ENCODE measurements at regions not wholly inside any gene's neighbourhood (a gene's known extent, or its start where the extent isn't known, plus 50 kb on each side); places are given as distances from the start of the nearest gene placed in this dataset.
"Not testable (repeated sequence)": the region's sequence is repeated elsewhere in the genome, so short reads cannot be mapped to it uniquely, and the experiment has no call there.

DNA sequence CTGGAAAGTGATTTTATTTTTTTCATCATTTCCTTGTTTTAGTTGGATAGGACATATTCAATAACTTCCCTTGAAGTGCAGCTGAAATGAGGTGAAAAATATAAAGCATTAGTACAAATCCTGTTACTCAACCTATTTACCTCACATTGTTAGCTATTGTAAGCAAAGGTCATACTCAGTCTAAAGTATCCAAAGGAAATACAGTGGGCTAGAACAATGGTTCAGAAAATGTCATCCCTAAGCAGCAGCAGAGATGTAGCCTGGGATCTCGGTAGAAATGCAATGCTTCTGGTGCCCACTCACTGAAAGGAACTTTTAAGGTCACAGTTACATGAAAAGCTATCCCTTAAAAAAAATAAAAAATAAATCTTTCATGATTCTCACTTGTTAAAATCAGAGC is 300.6 kb downstream of the PPP4R3C start:
- TF ChIP-seq, protein P1, sequence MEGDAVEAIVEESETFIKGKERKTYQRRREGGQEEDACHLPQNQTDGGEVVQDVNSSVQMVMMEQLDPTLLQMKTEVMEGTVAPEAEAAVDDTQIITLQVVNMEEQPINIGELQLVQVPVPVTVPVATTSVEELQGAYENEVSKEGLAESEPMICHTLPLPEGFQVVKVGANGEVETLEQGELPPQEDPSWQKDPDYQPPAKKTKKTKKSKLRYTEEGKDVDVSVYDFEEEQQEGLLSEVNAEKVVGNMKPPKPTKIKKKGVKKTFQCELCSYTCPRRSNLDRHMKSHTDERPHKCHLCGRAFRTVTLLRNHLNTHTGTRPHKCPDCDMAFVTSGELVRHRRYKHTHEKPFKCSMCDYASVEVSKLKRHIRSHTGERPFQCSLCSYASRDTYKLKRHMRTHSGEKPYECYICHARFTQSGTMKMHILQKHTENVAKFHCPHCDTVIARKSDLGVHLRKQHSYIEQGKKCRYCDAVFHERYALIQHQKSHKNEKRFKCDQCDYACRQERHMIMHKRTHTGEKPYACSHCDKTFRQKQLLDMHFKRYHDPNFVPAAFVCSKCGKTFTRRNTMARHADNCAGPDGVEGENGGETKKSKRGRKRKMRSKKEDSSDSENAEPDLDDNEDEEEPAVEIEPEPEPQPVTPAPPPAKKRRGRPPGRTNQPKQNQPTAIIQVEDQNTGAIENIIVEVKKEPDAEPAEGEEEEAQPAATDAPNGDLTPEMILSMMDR (IDR thresholded peaks at IDR 0.05; ENCODE audit: insufficient read depth, missing control alignments): no peak
- DNase-seq (ENCODE audit: insufficient read length, low spot score): no peak
- no peak for FAIRE-seq

DNA sequence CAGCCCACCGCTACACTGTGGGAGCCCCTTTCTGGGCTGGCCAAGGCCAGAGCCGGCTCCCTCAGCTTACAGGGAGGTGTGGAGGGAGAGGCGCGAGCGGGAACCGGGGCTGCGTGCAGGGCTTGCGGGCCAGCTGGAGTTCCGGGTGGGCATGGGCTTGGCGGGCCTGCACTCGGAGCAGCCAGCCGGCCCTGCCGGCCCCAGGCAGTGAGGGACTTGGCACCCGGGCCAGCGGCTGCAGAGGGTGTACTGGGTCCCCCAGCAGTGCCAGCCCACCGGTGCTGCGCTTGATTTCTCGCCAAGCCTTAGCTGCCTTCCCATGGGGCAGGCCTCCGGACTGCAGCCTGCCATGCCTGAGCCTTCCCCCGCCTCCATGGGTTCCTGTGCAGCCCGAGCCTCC is 306.2 kb downstream of the PPP4R3C start:
- not testable (repeated sequence) for DNase-seq (ENCODE audit: insufficient read length, low spot score); FAIRE-seq

DNA sequence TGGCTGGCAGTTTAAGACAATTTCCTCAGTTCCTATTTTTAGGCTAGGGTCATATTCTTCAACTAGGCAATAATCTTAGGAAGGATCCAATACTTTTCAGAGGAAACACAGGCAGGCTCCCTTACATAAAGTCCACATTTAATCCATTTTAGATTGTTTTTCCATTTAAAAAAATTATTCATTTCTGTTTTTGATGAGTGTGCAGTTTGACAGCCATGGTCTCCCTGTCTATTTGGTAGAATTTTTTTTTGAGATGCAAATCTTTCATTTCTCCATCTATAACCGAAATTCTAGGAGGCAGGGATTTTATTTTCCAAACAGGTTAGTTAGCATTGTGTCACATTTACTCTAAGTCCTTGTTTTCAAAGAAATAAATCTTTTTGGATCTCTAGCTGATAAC is 326.8 kb downstream of the PPP4R3C start:
- TF ChIP-seq, protein P1 (IDR thresholded peaks at IDR 0.05; ENCODE audit: insufficient read depth, missing control alignments): no peak
- DNase-seq (ENCODE audit: insufficient read length, low spot score) (no peak), FAIRE-seq (no peak)

DNA sequence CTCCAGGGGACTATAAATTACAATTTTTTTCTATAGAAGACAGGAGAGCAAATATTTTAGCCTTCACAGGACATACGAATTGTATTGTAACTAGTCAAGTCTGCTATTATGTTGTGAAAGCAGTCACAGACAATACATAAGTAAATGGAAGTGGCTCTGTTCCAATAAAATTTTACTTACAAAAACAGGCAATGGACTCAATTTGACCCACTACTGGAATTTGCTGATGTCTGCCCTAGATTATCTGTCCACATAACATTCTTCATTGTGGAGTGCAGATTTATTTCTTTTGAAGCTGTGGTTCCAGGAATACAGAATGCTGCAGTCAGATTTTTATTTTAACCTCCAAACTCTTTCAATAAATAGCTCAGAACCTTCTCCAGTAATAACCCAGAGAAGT is 330.3 kb downstream of the PPP4R3C start:
- TF ChIP-seq, protein P1 (IDR thresholded peaks at IDR 0.05; ENCODE audit: insufficient read depth, missing control alignments): no peak
- no peak for DNase-seq (ENCODE audit: insufficient read length, low spot score)
- FAIRE-seq: no peak

DNA sequence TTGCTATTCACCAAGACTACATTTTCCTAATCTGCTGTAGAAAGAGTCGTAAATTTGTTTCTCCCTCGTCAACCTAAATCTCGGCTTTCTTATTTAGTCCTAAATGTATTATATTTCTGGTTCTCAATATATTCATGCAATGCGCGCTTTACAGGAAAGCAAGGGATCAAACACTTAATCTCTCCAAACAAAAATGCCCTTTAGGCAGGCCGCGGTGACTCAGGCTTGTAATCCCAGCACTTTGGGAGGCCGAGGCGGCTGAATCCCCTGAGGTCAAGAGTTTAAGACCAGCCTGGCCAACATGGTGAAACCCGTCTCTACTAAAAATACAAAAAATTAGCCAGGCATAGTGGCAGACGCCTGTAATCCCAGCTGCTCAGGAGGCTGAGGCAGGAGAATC is 376.0 kb downstream of the PPP4R3C start:
- DNase-seq (ENCODE audit: insufficient read length, low spot score); FAIRE-seq: not testable (repeated sequence)

DNA sequence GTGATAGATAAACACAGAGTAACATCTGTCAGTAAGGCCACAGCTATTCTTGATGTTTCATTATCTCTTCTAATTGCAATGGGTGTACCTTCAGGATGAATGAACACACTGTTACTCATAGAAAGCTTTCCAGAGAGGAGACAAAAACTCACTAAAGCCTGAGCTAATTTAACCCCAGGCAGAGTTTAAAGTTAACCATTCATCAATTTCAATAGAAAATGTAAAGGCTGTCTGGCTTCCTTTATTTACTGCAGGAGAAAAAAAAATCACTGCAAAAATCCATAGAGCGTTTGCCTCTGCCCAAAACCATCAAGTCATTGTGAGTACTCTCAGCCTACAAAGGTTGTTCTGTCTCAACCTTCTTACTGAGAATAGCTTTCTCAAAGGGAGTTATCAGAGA is 376.9 kb downstream of the PPP4R3C start:
- DNase-seq (ENCODE audit: insufficient read length, low spot score) (no peak), FAIRE-seq (no peak)
- TF ChIP-seq, protein P1 (IDR thresholded peaks at IDR 0.05; ENCODE audit: insufficient read depth, missing control alignments): no peak

DNA sequence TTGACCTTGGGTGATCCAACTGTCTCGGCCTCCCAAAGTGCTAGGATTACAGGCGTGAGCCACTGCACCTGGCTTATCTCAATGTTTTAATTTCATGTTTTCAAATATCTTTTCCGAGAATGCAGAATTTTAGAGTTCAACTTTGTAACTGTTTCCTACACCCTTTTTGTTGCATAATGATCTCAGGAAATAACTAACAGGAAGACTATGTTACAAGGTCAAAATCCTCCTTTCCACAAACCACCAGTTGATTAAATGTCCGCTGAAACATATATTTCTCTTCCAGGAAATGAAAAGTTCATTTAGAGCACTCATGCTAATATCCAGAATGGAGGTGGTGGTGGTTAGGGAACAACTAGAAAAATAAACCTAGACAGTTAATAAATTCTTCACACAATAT is 377.8 kb downstream of the PPP4R3C start:
- FAIRE-seq: no peak
- no peak for DNase-seq (ENCODE audit: insufficient read length, low spot score)
- TF ChIP-seq, protein P1 (IDR thresholded peaks at IDR 0.05; ENCODE audit: insufficient read depth, missing control alignments): no peak

DNA sequence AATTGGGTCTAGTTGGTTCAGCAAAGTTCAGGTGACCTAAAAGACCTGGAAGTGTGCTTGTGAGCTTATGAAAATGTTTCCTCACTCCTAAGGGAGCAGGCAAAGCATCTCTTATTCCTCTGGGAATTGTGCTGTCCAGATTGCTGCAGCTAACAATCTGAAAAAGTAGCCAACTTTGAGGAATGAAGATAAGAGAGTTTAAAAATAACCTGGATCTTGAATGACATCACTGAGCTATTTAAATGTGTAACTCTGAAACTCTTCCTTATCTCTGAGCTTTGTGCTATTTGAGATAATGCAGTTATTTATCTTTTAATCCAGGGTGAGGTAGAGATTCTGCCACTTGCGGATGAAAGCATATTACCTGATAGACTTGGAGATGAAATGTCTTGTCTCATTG is 384.8 kb downstream of the PPP4R3C start:
- FAIRE-seq: no peak
- TF ChIP-seq, protein P1 (IDR thresholded peaks at IDR 0.05; ENCODE audit: insufficient read depth, missing control alignments): no peak
- no peak for DNase-seq (ENCODE audit: insufficient read length, low spot score)
